Activated T-helper 17 cell treated with anti-CD3 and anti-CD28 coated beads, Interleukin-2, amount 50 U/mL, for 72 hours (primary cell): ENCODE measurements at regions not wholly inside any gene's neighbourhood (a gene's known extent, or its start where the extent isn't known, plus 50 kb on each side); places are given as distances from the start of the nearest gene placed in this dataset.

Experiments
- ATAC-seq: fragments of 150-1000 bp; cut with Tn5 transposase; replicated peaks from 2 replicates; pipeline ENCODE4 v1.10.0; 2021; ENCODE audit warnings: mild to moderate bottlenecking, moderate library complexity
- H3K27ac Mint-ChIP-seq: one replicate; pipeline ENCODE4 v1.8.0; 2022; ENCODE audit warnings: mixed read lengths
- H3K27me3 Mint-ChIP-seq: one replicate; pipeline ENCODE4 v1.8.0; 2022; ENCODE audit warnings: mixed read lengths
- H3K36me3 Mint-ChIP-seq: one replicate; pipeline ENCODE4 v1.8.0; 2022; ENCODE audit warnings: low read depth, mild to moderate bottlenecking, mixed read lengths
- H3K4me1 Mint-ChIP-seq: one replicate; pipeline ENCODE4 v1.8.0; 2022; ENCODE audit warnings: mixed read lengths
- H3K4me3 Mint-ChIP-seq: one replicate; pipeline ENCODE4 v1.8.0; 2022; ENCODE audit warnings: mild to moderate bottlenecking, mixed read lengths
- H3K9me3 Mint-ChIP-seq: one replicate; pipeline ENCODE4 v1.8.0; 2022; ENCODE audit warnings: mixed read lengths

DNA sequence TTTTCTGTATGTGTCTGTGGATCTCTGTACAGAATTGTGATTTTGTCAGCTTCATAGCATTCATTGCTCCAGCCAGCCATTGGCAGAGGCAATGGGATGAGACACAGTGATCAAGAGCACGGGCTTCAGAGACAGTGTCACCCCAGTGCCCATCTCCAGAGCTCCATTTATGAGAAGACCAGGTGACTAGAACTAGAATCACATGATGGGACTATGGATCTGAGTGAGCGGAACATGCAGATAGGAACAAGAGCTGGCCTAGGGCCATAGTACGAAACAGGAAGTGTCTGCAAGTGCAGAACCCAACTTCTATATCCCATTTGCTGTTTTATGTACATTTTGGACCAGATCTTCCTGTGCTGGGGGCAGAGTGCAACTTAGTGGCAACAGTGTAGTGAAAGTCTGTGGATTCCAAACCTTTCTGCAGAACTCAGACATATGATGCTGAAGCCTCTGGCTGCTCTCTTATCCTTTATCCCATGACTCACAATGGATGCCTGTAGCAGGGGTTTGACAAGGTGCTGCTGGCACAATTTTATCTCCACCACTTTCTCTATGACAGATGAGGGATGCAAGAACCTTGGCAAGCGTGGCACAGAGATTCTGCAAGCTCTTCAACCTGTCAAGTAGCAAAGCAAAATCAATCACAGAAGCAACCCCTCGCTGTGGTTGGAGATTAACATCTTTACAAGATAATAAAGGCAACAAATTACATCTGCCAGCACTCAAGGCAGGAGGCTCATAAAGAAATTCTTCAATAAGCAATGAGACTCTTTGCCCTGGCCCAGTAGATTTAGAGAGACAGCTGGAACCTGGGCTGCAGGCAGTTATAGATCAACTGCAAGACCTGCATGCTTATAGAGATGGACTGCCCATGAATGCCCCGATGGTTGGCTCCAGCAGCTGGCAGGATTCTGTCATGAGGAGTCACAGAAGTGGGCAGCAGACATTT lies 681.3 kb downstream of the TNS3 start:
- Mint-ChIP-seq H3K27ac (no peak overlapping the region), H3K36me3 (no peaks in the 10 kb centered on the region), H3K4me3 (no peak overlapping the region), H3K4me1 (no peaks in the 10 kb centered on the region), H3K27me3 (no peaks in the 10 kb centered on the region), H3K9me3 (peaks cover 9% of the 10 kb centered on the region)
- no peak for ATAC-seq

DNA sequence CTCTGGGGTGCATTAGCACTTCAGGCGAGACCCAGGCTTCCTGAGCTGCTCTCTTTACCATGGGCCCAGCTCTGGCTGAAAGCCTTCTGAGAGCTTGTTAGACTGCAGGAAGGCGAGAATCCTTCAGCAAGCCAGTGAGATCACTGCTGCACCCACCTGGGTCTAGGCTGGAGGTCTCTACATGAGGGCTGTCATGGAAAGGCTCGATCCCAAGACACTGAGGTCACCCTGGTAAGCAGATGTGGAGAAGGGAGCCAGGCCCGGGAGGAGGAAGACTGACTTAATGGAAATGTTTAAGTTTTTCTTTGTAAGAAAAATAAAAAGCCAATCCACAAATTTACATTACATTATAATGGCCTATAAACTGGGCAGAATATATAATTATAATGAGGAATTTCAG lies 684.5 kb downstream of the TNS3 start:
- peaks cover 15% of the 10 kb centered on the region for H3K9me3 Mint-ChIP-seq
- no peak for ATAC-seq
- H3K4me3 Mint-ChIP-seq: no peak overlapping the region
- H3K27me3 Mint-ChIP-seq: no peaks in the 10 kb centered on the region
- H3K4me1 Mint-ChIP-seq: no peaks in the 10 kb centered on the region
- no peak overlapping the region for H3K27ac Mint-ChIP-seq
- no peaks in the 10 kb centered on the region for H3K36me3 Mint-ChIP-seq

- H3K4me1 Mint-ChIP-seq: no peaks in the 10 kb centered on the region
- no peak overlapping the region for H3K27ac Mint-ChIP-seq
- ATAC-seq: no peak
- no peaks in the 10 kb centered on the region for H3K27me3 Mint-ChIP-seq
- H3K9me3 Mint-ChIP-seq: peaks cover 7% of the 10 kb centered on the region
- no peak overlapping the region for H3K4me3 Mint-ChIP-seq
- H3K36me3 Mint-ChIP-seq: no peaks in the 10 kb centered on the region
These were observed 695.1 kb downstream of the TNS3 start for GRCh38 chr7:46886669-46887374.

DNA sequence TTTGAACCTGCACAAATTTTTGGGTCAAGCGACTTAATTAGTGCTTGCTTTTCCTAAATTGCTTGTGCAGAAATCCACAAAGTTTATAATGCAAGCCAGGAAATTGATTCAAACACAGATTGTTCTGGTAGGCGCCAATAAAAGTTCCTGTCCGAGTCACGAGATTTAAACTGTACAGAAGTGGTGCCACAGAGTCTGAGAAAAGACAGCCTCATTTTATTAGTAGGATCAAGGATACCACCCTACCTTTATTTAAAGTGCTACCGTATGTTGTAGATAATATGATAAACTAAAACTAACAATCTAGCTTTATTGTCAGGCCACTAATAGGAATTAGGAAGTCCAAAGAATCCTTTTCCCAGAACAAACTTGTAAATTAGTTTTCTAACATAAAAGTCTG lies 696.7 kb downstream of the TNS3 start:
- Mint-ChIP-seq H3K27me3 (no peaks in the 10 kb centered on the region), H3K27ac (no peak overlapping the region)

DNA sequence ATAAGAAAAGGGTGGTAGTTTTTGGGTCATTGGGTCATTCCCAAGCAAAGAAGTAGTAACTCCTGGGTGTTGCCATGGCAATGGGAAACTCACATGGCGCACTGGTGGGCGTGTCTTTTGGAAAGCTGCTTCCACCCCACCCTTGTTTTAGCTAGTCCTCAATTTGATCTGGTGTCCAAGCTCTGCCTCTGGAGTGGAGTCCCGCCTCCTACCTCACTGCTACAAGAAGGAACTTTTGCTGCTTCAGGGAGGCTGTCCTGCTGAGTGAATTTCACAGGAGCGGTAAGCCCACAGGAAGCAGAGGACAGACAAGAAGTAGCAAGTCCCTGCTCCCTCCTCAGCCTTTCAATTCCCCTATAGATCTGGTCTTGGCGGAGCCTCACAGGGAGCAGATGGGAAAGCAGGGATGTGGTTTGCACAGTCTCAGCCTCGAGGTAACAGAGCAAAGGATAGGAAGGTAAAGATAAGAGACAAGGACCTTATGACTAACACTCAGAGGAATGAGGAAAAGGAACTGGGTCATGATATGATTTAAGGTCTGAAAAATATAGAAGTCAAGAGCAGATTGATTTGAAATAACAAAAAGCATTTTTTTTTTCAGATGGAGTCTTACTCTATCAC lies 700.3 kb downstream of the TNS3 start:
- H3K27ac Mint-ChIP-seq: no peak overlapping the region
- no peak for ATAC-seq

More for the DNA sequence above, 696.7 kb downstream of the TNS3 start:
- no peak for ATAC-seq
- H3K4me1 Mint-ChIP-seq: no peaks in the 10 kb centered on the region
- peaks cover 9% of the 10 kb centered on the region for H3K9me3 Mint-ChIP-seq
- H3K36me3 Mint-ChIP-seq: no peaks in the 10 kb centered on the region
- H3K4me3 Mint-ChIP-seq: no peak overlapping the region

DNA sequence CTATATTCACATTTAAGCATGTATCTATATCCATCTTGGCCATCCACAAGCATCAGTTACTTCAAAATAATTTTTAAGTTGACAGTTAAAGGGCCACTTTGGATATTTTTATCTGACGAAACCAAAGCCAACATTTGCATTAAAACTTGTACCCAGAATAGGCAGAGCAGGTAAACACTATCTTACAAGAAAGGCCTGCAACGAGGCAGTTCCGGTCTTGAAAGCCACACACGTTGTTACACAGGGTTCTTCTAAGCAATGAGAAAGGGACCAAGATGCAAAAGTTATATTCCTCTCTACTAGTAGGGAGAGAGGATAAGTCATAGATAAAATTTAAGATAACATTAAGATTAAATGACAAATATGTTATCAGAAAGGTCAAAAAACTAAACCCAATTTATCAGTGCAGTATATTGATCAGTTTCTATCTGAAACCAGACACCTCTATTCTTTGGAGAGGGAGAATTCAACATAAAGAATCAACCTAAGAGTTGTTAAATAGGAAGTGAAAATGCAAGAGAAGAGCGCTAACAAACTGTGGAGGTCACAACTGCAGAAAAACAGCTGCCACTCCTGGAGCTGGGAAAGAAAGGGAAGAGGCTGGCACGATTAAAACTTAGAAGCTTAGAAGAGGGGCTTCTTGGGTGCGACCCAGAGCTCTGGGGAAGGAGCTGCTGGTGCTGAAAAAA lies 701.3 kb downstream of the TNS3 start:
- H3K4me1 Mint-ChIP-seq: no peaks in the 10 kb centered on the region
- H3K9me3 Mint-ChIP-seq: peaks cover 9% of the 10 kb centered on the region
- H3K4me3 Mint-ChIP-seq: no peak overlapping the region

More for the DNA sequence above, 700.3 kb downstream of the TNS3 start:
- peaks cover 9% of the 10 kb centered on the region for H3K9me3 Mint-ChIP-seq
- H3K4me1 Mint-ChIP-seq: no peaks in the 10 kb centered on the region
- H3K36me3 Mint-ChIP-seq: no peaks in the 10 kb centered on the region
- no peak overlapping the region for H3K4me3 Mint-ChIP-seq
- H3K27me3 Mint-ChIP-seq: no peaks in the 10 kb centered on the region

GRCh38 chr7:46879783-46880182 lies 702.1 kb downstream of the TNS3 start:
- Mint-ChIP-seq H3K27ac (no peak overlapping the region), H3K9me3 (peaks cover 9% of the 10 kb centered on the region), H3K4me3 (no peak overlapping the region), H3K27me3 (no peaks in the 10 kb centered on the region), H3K4me1 (no peaks in the 10 kb centered on the region), H3K36me3 (no peaks in the 10 kb centered on the region)
- ATAC-seq: no peak

More for the DNA sequence above, 701.3 kb downstream of the TNS3 start:
- no peak for ATAC-seq
- H3K27me3 Mint-ChIP-seq: no peaks in the 10 kb centered on the region
- no peaks in the 10 kb centered on the region for H3K36me3 Mint-ChIP-seq
- H3K27ac Mint-ChIP-seq: no peak overlapping the region

DNA sequence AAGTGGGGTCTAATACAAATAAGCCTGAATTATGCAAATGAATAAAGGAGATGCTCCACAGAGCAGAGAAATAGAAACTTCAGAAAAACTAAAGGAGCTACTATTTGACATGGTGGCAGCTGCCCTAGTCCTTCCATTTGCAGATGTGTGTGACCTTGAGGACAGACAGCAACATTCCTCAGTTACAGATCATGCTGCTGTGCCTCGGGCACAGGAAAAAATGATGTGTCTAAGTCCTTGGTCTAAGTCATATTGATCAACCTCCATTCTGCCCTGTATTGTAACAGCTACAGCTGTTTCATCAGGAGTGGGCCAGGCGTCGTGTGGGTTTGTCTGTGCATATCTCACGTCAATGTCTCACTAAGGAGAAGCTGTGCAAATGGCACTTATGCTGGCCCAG lies 710.4 kb downstream of the TNS3 start:
- H3K27me3 Mint-ChIP-seq: no peaks in the 10 kb centered on the region
- H3K4me3 Mint-ChIP-seq: no peak overlapping the region
- no peak overlapping the region for H3K27ac Mint-ChIP-seq
- no peaks in the 10 kb centered on the region for H3K9me3 Mint-ChIP-seq
- H3K36me3 Mint-ChIP-seq: no peaks in the 10 kb centered on the region
- H3K4me1 Mint-ChIP-seq: no peaks in the 10 kb centered on the region
- no peak for ATAC-seq

DNA sequence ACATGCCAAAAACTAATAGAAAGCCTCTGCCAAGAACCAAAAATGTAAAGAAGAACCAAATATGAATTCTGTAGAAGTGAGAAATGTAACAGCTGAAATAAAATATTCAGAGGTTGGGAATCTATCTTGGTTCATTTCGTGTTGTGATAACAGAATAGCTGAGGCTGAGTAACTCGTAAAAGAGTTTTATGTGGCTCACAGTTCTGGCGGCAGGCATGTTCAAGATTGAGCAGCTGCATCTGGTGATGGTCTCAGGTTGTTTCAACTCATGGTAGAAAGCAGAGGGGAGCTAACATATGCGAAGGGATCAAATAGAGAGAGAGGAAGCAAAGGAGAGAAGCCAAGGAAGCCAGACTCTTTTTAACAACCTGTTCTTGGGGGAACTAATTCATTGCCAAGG lies 717.2 kb downstream of the TNS3 start:
- Mint-ChIP-seq H3K4me1 (no peaks in the 10 kb centered on the region), H3K4me3 (no peak overlapping the region), H3K36me3 (no peaks in the 10 kb centered on the region), H3K27ac (no peak overlapping the region), H3K27me3 (peaks cover 5% of the 10 kb centered on the region), H3K9me3 (peaks cover 4% of the 10 kb centered on the region)
- no peak for ATAC-seq

- peaks cover 5% of the 10 kb centered on the region for H3K27me3 Mint-ChIP-seq
- peaks cover 13% of the 10 kb centered on the region for H3K9me3 Mint-ChIP-seq
- H3K27ac Mint-ChIP-seq: no peak overlapping the region
- ATAC-seq: no peak
- H3K4me3 Mint-ChIP-seq: no peak overlapping the region
- H3K36me3 Mint-ChIP-seq: no peaks in the 10 kb centered on the region
- no peaks in the 10 kb centered on the region for H3K4me1 Mint-ChIP-seq
These were observed 721.9 kb downstream of the TNS3 start for GRCh38 chr7:46859963-46860475.

- peaks cover 13% of the 10 kb centered on the region for H3K9me3 Mint-ChIP-seq
- H3K4me3 Mint-ChIP-seq: no peak overlapping the region
- no peaks in the 10 kb centered on the region for H3K4me1 Mint-ChIP-seq
- no peak overlapping the region for H3K27ac Mint-ChIP-seq
- H3K27me3 Mint-ChIP-seq: peaks cover 5% of the 10 kb centered on the region
- no peak for ATAC-seq
- no peaks in the 10 kb centered on the region for H3K36me3 Mint-ChIP-seq
These were observed 726.1 kb downstream of the TNS3 start for GRCh38 chr7:46855851-46856250.

- H3K4me3 Mint-ChIP-seq: no peak overlapping the region
- H3K36me3 Mint-ChIP-seq: no peaks in the 10 kb centered on the region
- no peaks in the 10 kb centered on the region for H3K27me3 Mint-ChIP-seq
- ATAC-seq: no peak
- peaks cover 9% of the 10 kb centered on the region for H3K9me3 Mint-ChIP-seq
- H3K4me1 Mint-ChIP-seq: no peaks in the 10 kb centered on the region
- H3K27ac Mint-ChIP-seq: no peak overlapping the region
These were observed 726.9 kb downstream of the TNS3 start for GRCh38 chr7:46854958-46855473.

DNA sequence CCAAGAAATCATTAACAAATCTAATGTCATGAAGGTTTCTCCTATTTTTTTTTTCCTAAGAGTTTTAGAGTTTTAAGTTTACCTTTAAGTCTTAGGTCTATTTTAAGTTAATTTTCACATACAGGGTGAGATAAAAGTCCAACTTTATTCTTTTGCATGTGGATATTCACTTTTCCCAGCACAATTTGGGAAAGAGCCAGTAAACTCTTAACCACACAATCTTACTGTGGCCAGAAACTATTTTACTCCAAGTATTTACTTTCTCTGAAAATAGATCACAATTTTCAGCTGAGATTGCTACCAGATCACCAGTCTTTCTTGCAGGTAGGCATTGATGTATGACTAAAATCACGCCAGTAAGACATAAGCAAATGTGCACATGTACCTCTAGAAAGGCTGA lies 728.5 kb downstream of the TNS3 start:
- ATAC-seq: no peak
- Mint-ChIP-seq H3K9me3 (peaks cover 4% of the 10 kb centered on the region), H3K36me3 (no peaks in the 10 kb centered on the region), H3K4me3 (no peak overlapping the region), H3K4me1 (no peaks in the 10 kb centered on the region), H3K27me3 (no peaks in the 10 kb centered on the region), H3K27ac (no peak overlapping the region)

DNA sequence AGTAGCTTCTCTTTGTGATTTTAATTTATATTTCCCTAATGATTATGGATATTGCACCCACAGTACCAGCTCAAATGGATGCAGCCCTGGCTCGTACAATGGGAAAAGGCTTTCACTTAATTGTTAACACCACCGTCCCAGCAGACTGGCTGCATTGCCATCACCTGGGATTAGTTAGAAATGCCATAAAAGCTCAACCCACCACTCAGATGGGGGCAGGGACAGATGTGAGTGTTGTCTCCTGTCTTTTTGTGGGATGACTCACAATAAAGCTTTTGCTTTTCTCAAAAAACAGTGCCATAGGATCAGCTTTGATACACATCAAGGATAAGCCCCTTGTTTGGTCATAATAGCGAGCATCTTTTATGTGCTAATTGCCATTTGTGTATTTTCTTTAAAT lies 729.1 kb downstream of the TNS3 start:
- no peak for ATAC-seq
- H3K27ac Mint-ChIP-seq: no peak overlapping the region
- H3K4me1 Mint-ChIP-seq: no peaks in the 10 kb centered on the region
- H3K9me3 Mint-ChIP-seq: peaks cover 2% of the 10 kb centered on the region
- no peaks in the 10 kb centered on the region for H3K36me3 Mint-ChIP-seq
- no peaks in the 10 kb centered on the region for H3K27me3 Mint-ChIP-seq
- no peak overlapping the region for H3K4me3 Mint-ChIP-seq
